Activated naive CD8-positive, alpha-beta T cell treated with anti-CD3 and anti-CD28 coated beads, Interleukin-2, amount 10 ng/mL, durations not matched to agents 7 days and 5 days (primary cell): ENCODE measurements at regions not wholly inside any gene's neighbourhood (a gene's known extent, or its start where the extent isn't known, plus 50 kb on each side); places are given as distances from the start of the nearest gene placed in this dataset.
A peak's percentile ranks its signal among the peaks of the same experiment; 100 is the strongest.

ENCODE experiments used
- ATAC-seq: fragments of 150-1000 bp; cut with Tn5 transposase; one replicate; pipeline ENCODE4 v1.10.0; 2021; ENCODE audit warnings: low read depth, moderate library complexity
- POLR2A ChIA-PET: fragments of 350-600 bp; sonication (Branson Sonifier 250); formaldehyde crosslinking; loops from one replicate; lab custom pipeline; 2021; ENCODE audit warnings: antibody characterized with exemption; lab: Charles Lee
- DNase-seq: peaks from one replicate; pipeline ENCODE4 v3.0.0; 2021
- H3K27ac Mint-ChIP-seq: one replicate; pipeline ENCODE4 v1.8.0; 2022; ENCODE audit warnings: mild to moderate bottlenecking, mixed read lengths
- H3K27me3 Mint-ChIP-seq: one replicate; pipeline ENCODE4 v1.8.0; 2022; ENCODE audit warnings: mild to moderate bottlenecking, moderate library complexity, mixed read lengths
- H3K36me3 Mint-ChIP-seq: one replicate; pipeline ENCODE4 v1.8.0; 2021; ENCODE audit warnings: mild to moderate bottlenecking, mixed read lengths
- H3K4me1 Mint-ChIP-seq: one replicate; pipeline ENCODE4 v1.8.0; 2021; ENCODE audit warnings: mixed read lengths
- H3K4me3 Mint-ChIP-seq: one replicate; pipeline ENCODE4 v1.8.0; 2022; ENCODE audit warnings: mild to moderate bottlenecking, moderate library complexity, mixed read lengths
- H3K9me3 Mint-ChIP-seq: one replicate; pipeline ENCODE4 v1.8.0; 2021; ENCODE audit warnings: mixed read lengths

GRCh38 chr12:108462686-108463085 is 52.4 kb upstream of the FICD start:
- ATAC-seq = no peak
- H3K27ac Mint-ChIP-seq = no peak overlapping the region
- DNase-seq = no peak
- peaks cover 5% of the 10 kb centered on the region for H3K27me3 Mint-ChIP-seq
- POLR2A ChIA-PET = no interaction called here
- no peaks in the 10 kb centered on the region for H3K36me3 Mint-ChIP-seq
- H3K4me3 Mint-ChIP-seq = no peak overlapping the region
- H3K9me3 Mint-ChIP-seq = no peaks in the 10 kb centered on the region
- H3K4me1 Mint-ChIP-seq = no peaks in the 10 kb centered on the region

- H3K36me3 Mint-ChIP-seq = no peaks in the 10 kb centered on the region
- no peak overlapping the region for H3K27ac Mint-ChIP-seq
- H3K9me3 Mint-ChIP-seq = no peaks in the 10 kb centered on the region
- no peak for DNase-seq
- H3K27me3 Mint-ChIP-seq = peaks cover 5% of the 10 kb centered on the region
- H3K4me1 Mint-ChIP-seq = no peaks in the 10 kb centered on the region
- ATAC-seq = no peak
- no peak overlapping the region for H3K4me3 Mint-ChIP-seq
- POLR2A ChIA-PET = no interaction called here
These were observed 53.9 kb upstream of the FICD start for GRCh38 chr12:108461058-108461660.

DNA sequence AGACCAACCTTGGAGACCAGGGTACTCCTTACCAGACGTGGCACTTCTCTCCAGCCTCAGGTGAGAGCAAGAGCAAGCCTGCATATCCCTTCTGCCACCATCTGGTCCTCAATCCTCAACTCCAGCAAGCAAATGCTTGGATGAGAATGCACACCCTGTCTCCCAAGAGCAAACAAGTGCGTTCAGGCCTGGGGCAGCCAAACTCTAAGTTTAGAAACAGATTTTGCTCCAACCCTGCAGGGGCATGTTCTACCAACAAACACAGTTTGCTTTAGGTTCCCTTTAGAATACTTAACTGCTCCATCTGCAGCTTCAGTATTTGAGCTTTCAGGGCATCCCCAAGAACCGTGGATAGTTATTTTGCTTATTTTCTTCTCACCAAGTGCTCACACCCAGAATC is 55.9 kb upstream of the FICD start:
- no peaks in the 10 kb centered on the region for H3K36me3 Mint-ChIP-seq

GRCh38 chr12:108457734-108458361 is 57.2 kb upstream of the FICD start:
- no peak overlapping the region for H3K4me3 Mint-ChIP-seq

More for the DNA sequence above, 55.9 kb upstream of the FICD start:
- ATAC-seq (no peak), DNase-seq (no peak)
- POLR2A ChIA-PET = no interaction called here
- peaks cover 8% of the 10 kb centered on the region for H3K27me3 Mint-ChIP-seq
- no peak overlapping the region for H3K27ac Mint-ChIP-seq
- no peaks in the 10 kb centered on the region for H3K4me1 Mint-ChIP-seq
- no peaks in the 10 kb centered on the region for H3K9me3 Mint-ChIP-seq
- no peak overlapping the region for H3K4me3 Mint-ChIP-seq

DNA sequence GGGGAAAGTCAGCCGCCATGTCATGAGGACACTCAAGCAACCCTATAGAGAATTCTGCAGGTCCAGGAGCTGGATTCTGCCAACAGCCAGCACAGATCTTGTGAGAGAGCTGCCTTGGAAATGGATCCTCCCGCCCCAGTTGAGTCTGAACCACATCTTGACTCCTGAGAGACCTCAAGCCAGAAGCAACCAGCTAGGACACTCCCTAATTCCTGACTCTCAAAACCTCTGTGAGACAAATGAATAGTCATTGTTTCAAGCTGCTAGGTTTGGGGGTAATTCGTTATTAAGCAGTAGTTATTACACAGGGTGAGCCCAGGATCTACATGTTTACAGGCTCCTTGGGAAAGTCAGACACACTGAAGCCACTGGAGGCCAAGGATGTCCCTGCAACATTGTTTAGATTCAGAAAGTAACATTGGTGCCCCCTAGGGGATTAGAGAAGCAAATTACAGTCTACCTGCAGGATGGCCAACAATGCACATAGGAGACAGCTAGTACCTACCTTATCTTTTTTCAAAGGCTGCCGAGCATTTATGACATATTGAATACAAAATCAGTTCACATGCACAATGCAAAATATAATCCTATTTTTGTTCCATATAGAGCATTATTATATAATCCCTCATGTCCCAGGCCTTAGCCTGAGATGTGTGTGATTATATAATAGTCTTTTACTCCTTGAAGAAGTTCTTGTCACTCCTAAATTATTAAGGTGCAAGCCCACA is 57.9 kb upstream of the FICD start:
- H3K4me1 Mint-ChIP-seq = no peaks in the 10 kb centered on the region
- DNase-seq = no peak
- ATAC-seq = peak; percentile 42
- peaks cover 8% of the 10 kb centered on the region for H3K27me3 Mint-ChIP-seq
- H3K36me3 Mint-ChIP-seq = no peaks in the 10 kb centered on the region
- H3K4me3 Mint-ChIP-seq = no peak overlapping the region
- POLR2A ChIA-PET = no interaction called here
- no peak overlapping the region for H3K27ac Mint-ChIP-seq
- no peaks in the 10 kb centered on the region for H3K9me3 Mint-ChIP-seq

More at GRCh38 chr12:108457734-108458361, 57.2 kb upstream of the FICD start:
- Mint-ChIP-seq H3K36me3 (no peaks in the 10 kb centered on the region), H3K27me3 (peaks cover 8% of the 10 kb centered on the region), H3K9me3 (no peaks in the 10 kb centered on the region), H3K4me1 (no peaks in the 10 kb centered on the region), H3K27ac (no peak overlapping the region)
- POLR2A ChIA-PET = no interaction called here
- ATAC-seq (no peak), DNase-seq (no peak)

GRCh38 chr12:108455706-108456105 is 59.4 kb upstream of the FICD start:
- Mint-ChIP-seq H3K36me3 (no peaks in the 10 kb centered on the region), H3K27ac (no peak overlapping the region), H3K27me3 (peaks cover 8% of the 10 kb centered on the region), H3K4me1 (no peaks in the 10 kb centered on the region), H3K9me3 (no peaks in the 10 kb centered on the region), H3K4me3 (no peak overlapping the region)
- ATAC-seq (no peak), DNase-seq (no peak)
- POLR2A ChIA-PET = no interaction called here

GRCh38 chr12:108454539-108455139 is 60.4 kb upstream of the FICD start:
- ATAC-seq (no peak), DNase-seq (no peak)
- Mint-ChIP-seq H3K4me3 (no peak overlapping the region), H3K27ac (no peak overlapping the region), H3K9me3 (no peaks in the 10 kb centered on the region), H3K36me3 (no peaks in the 10 kb centered on the region), H3K27me3 (peaks cover 6% of the 10 kb centered on the region), H3K4me1 (no peaks in the 10 kb centered on the region)
- POLR2A ChIA-PET = no interaction called here

GRCh38 chr12:108449478-108449877 is 65.6 kb upstream of the FICD start:
- no peaks in the 10 kb centered on the region for H3K4me1 Mint-ChIP-seq
- peaks cover 17% of the 10 kb centered on the region for H3K27me3 Mint-ChIP-seq
- ATAC-seq (no peak), DNase-seq (no peak)
- no peak overlapping the region for H3K4me3 Mint-ChIP-seq
- POLR2A ChIA-PET = no interaction called here
- H3K27ac Mint-ChIP-seq = no peak overlapping the region
- no peaks in the 10 kb centered on the region for H3K9me3 Mint-ChIP-seq
- no peaks in the 10 kb centered on the region for H3K36me3 Mint-ChIP-seq

DNA sequence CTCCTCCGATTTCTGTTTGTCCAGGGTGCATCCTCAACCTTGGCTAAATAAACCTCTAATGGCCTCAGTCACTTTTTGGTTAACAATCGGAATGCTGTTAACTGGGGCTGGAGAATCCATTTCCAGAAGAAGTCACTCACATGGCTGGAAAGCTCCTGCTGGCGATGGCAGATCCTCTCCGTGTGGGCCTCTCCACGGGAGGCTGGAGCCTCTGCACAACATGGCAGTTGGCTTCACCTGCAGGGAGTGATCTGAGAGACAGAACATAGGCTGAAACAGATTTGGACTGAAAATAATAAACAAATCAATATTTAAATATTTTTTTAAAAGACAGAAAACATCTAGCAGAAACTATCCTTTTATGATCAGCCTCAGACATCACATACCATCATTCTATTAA is 66.8 kb upstream of the FICD start:
- no peak for DNase-seq
- H3K27ac Mint-ChIP-seq = no peak overlapping the region
- POLR2A ChIA-PET = no interaction called here
- peaks cover 14% of the 10 kb centered on the region for H3K27me3 Mint-ChIP-seq
- no peaks in the 10 kb centered on the region for H3K36me3 Mint-ChIP-seq
- no peak overlapping the region for H3K4me3 Mint-ChIP-seq
- no peaks in the 10 kb centered on the region for H3K4me1 Mint-ChIP-seq
- no peaks in the 10 kb centered on the region for H3K9me3 Mint-ChIP-seq
- no peak for ATAC-seq

DNA sequence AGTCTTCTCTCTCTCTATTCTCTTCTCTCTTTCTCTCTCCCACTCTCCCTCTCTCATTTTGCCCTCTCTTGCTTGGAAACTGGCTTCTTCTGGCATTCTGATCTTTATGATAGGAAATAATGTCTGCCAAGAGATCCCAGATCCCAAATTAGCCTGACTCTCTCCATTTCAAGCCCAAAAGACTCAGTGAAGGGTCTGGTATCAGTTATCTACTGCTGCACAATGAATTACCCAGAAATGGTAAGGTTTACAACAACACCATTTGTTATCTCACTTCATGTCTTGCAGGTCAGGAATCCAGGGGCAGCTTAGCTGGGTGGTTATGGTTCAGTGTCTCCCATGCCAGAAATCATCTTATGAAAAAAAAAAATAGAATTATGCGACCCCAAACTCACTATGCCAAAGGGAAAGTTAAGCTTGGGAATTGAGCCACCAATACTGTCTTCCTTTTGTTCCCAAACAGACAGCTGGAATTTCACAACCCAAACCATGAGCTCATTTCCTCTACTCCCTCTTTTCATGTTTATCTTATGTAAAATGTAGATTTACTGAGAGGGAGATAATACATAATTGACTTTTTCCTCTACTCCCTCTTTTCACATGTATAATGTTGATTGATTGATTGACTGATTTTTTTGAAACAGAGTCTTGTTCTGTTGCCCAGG is 67.8 kb upstream of the FICD start:
- Mint-ChIP-seq H3K9me3 (no peaks in the 10 kb centered on the region), H3K36me3 (no peaks in the 10 kb centered on the region), H3K4me1 (no peaks in the 10 kb centered on the region), H3K27ac (no peak overlapping the region), H3K27me3 (peaks cover 14% of the 10 kb centered on the region), H3K4me3 (no peak overlapping the region)
- POLR2A ChIA-PET = no interaction called here
- no peak for DNase-seq
- no peak for ATAC-seq

DNA sequence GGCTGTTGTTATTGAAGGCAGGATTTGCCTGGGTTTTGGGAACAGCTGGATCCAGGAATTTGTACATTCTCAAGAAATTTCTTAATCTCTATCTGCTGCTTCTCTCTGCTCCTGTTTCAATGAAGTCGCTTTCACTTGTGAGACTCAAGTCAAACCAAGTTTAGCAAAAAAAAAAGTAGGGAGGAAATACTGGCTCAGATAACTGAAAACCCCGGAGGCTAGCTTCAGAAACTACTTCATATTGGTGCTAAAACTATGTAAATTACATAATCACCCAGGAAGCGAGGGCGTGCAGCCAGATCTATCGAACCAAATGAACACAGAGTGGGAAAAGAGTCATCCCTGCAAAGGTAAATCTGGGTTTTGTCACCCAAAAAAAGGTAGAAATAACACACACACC is 68.3 kb upstream of the FICD start:
- Mint-ChIP-seq H3K4me3 (no peak overlapping the region), H3K4me1 (no peaks in the 10 kb centered on the region), H3K27me3 (peaks cover 14% of the 10 kb centered on the region), H3K9me3 (no peaks in the 10 kb centered on the region), H3K36me3 (no peaks in the 10 kb centered on the region), H3K27ac (no peak overlapping the region)
- ATAC-seq = no peak
- POLR2A ChIA-PET = no interaction called here
- DNase-seq = no peak

GRCh38 chr12:108442910-108443309 is 72.2 kb upstream of the FICD start:
- Mint-ChIP-seq H3K4me1 (no peaks in the 10 kb centered on the region), H3K36me3 (no peaks in the 10 kb centered on the region), H3K27me3 (peaks cover 11% of the 10 kb centered on the region), H3K27ac (no peak overlapping the region), H3K4me3 (no peak overlapping the region), H3K9me3 (no peaks in the 10 kb centered on the region)
- POLR2A ChIA-PET = no interaction called here
- DNase-seq (no peak), ATAC-seq (no peak)

DNA sequence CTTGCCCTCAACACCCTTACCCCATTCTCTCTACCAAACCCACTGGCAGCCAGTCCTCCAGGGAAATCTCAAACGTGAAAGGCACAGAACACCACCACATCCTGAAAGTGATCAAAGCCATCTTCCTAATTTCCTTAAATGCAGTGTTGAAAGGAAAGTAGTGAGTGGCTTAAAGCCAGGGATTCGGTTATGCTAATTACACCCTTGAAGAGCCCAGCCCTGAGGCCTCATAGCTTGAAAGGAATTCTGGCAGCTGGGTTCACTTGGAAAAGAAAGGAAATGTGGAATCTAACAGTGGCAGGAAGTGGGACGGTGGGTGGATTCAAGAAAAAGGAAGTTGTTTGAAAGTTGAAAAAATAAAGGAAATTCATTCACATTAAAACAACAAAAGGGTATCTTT is 73.0 kb upstream of the FICD start:
- no peaks in the 10 kb centered on the region for H3K4me1 Mint-ChIP-seq
- DNase-seq = no peak
- no peak overlapping the region for H3K27ac Mint-ChIP-seq
- H3K27me3 Mint-ChIP-seq = peaks cover 8% of the 10 kb centered on the region
- no peaks in the 10 kb centered on the region for H3K36me3 Mint-ChIP-seq
- no peak for ATAC-seq
- POLR2A ChIA-PET = no interaction called here
- H3K9me3 Mint-ChIP-seq = no peaks in the 10 kb centered on the region
- no peak overlapping the region for H3K4me3 Mint-ChIP-seq
